AG09319 (cell line): ENCODE measurements at regions not wholly inside any gene's neighbourhood (a gene's known extent, or its start where the extent isn't known, plus 50 kb on each side); places are given as distances from the start of the nearest gene placed in this dataset.
"Not testable (repeated sequence)": the region's sequence is repeated elsewhere in the genome, so short reads cannot be mapped to it uniquely, and the experiment has no call there.

Source experiments
- DNase-seq: peaks from one replicate; pipeline ENCODE4 v3.0.0-alpha.2; 2010; ENCODE audit warnings: low read depth; ENCODE audit errors: extremely low read depth
- TF ChIP-seq, protein P1 (sequence below): IDR thresholded peaks from 2 replicates; pipeline ENCODE4 v1.5.1; 2011; ENCODE audit warnings: low read depth, mild to moderate bottlenecking, inconsistent platforms, low read length, moderate library complexity

DNA sequence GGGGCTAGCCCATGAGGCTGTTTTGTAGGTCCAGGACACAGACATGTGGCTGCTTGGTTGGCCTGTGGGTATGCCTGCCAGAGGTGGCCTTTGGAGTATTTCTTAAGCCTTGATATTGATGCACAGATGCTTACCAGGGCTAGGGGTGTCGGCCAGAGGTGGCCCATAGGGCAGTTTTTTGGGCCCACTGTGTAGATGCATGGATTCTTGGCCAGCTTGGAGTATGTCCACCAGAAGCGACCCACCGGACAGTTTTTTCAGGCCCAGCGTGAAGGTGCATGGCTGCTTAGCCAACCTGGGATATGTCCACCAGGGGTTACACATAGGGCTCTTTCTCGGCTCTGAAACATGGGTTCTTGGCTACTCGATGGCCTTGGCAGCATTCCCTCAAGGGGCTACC lies 1199.1 kb downstream of the CNTNAP5 start:
- no peak for DNase-seq
- TF ChIP-seq, protein P1, sequence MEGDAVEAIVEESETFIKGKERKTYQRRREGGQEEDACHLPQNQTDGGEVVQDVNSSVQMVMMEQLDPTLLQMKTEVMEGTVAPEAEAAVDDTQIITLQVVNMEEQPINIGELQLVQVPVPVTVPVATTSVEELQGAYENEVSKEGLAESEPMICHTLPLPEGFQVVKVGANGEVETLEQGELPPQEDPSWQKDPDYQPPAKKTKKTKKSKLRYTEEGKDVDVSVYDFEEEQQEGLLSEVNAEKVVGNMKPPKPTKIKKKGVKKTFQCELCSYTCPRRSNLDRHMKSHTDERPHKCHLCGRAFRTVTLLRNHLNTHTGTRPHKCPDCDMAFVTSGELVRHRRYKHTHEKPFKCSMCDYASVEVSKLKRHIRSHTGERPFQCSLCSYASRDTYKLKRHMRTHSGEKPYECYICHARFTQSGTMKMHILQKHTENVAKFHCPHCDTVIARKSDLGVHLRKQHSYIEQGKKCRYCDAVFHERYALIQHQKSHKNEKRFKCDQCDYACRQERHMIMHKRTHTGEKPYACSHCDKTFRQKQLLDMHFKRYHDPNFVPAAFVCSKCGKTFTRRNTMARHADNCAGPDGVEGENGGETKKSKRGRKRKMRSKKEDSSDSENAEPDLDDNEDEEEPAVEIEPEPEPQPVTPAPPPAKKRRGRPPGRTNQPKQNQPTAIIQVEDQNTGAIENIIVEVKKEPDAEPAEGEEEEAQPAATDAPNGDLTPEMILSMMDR: no peak

DNA sequence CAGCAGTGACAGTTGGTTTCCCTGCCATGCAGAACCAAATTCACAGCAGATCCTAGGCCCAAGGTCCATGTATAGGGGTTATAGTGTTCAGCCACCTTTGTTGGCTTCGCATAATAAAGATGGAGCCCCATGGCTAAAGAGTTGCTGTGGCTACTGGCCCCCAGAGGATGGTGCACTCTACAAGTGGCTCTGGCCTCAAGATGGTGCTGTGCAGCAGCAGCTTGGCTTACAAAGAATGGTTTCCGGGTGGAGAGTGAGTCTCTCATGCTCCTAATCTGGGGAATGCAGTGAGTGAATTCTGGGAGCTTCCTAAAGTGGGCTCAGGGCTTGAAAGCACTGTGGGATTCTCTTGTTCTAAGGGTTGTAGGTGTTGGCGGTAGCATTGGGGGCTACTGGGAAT lies 1199.7 kb downstream of the CNTNAP5 start:
- TF ChIP-seq, protein P1: no peak
- DNase-seq: no peak

DNA sequence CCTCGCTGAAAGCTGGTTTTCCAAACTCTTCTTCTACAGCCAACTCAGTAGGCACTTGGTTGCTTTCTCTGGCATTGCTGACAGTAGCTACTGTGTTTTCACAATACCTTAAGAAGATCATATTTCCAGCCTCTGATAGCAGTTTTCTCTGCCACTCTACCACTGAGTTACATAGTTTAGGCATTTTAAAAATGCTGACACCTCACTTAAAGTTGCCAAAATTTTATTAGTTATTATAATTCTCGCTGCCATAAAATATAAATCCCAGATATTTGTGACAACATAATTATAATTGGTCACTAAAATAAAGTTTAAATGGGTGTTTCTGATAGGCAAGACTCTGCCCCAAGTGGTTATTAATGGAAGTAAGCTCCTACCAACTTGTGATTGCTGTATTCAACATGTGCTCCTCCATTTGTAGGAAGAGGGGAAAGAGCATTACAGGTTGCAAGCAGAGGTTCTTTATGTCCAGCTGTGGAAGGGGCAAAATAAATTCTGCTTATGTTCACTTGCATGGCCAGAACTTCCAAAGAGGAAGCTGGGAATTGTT lies 1202.8 kb downstream of the CNTNAP5 start:
- DNase-seq: no peak
- TF ChIP-seq, protein P1: no peak

DNA sequence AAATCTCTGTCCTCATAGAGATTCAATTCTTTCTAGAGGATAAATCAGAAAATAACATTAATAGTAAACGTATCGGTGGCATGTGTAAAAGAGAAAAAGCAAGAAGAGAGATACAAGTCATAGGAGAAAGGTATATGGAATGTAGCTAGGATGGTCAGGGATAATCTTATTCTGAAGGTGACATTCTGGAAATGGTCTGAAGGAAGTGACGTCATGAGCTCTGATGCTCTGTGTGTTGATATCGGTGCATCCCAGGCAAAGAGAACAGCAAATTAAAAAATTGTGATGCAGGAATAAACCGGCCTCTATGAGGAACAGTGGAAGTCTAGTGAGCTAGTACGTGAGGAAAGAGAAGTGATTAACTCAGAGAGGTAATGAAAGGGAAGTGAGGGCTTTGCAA lies 1215.8 kb downstream of the CNTNAP5 start:
- TF ChIP-seq, protein P1: no peak
- no peak for DNase-seq

DNA sequence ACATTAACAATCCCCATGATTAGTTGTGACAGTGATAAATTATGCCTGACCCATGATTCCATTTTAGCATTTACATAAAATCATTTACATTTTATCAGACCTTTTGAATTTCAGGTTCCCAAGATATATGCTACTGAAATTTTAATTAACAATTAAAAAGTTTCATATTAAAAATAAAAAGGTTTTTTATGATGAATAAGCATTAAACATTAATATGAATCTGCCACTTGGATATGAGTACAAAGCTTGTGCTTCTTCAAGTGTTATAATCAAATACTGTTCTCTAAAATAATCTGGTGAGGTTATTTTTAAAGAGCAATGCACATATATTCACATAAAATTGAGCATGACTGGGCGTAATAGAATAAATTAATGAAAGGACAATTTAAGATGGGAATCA lies 1218.0 kb downstream of the CNTNAP5 start:
- no peak for DNase-seq
- TF ChIP-seq, protein P1: no peak

DNA sequence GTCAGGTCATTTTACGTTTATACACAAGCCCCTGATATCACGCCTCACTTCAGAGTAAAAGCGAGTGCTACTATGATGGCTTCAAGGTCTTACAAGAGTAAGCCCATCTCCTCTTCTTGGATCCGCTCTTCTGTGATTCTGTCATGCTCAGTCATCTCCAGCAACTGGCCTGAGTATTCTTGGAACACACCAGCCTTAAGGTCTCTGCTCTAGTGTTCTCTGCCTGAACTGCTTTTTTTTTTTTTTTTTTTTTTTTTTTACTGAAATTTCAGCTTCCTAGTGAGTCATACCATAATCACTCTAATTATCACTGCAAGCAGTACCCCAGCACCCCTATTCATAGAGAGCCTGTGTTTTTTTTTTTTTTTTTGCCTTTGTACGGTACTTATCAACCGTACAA lies 1228.9 kb downstream of the CNTNAP5 start:
- TF ChIP-seq, protein P1: no peak
- DNase-seq: no peak

DNA sequence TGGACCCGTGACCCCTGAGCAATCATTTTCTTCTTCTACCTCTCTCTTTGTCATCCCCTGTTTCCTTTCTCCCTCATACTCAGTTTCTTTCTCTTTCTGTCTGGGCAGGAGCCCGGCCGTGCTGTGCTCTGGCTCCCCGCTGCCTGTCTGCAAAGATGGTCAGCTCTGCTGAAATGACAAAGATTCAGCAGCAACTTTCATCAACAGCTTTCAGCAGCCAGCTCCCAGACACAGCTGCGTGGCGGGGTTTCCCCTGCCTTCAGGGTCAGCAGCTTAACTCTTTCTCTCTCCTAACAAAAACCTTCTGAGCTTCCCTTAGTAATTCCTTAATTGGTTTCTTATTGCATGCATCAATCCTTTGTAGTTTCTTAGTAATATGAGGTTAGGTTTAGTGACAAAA lies 1234.4 kb downstream of the CNTNAP5 start:
- no peak for DNase-seq
- TF ChIP-seq, protein P1: no peak

DNA sequence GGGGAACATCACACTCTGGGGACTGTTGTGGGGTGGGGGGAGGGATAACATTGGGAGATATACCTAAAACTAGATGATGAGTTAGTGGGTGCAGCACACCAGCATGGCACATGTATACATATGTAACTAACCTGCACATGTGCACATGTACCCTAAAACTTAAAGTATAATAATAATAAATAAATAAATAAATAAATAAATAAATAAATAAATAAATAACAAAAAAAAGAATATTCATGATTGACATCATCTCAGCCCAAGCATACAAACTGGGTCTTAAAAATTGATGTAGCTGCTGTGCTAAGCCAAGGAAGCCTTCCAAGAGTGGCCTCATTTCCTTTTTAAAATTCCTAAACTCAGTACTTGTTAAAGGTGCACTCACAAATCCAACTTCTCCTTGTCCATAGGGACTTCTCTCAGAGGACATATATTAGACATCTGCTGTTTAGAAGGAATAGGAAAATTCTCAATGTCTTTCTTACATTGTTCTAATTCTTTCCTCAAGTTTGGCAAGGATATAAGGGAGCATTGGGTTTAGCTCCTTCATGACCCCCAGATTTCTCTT lies 1235.4 kb downstream of the CNTNAP5 start:
- DNase-seq: not testable (repeated sequence)
